Thymus (tissue), 11 donors: ENCODE measurements at regions not wholly inside any gene's neighbourhood (a gene's known extent, or its start where the extent isn't known, plus 50 kb on each side); places are given as distances from the start of the nearest gene placed in this dataset.
"Not testable (repeated sequence)": the region's sequence is repeated elsewhere in the genome, so short reads cannot be mapped to it uniquely, and the experiment has no call there.

ENCODE experiments used
- DNase-seq, 9 donors: peaks; one replicate each; pipeline ENCODE4 v3.0.0-alpha.2; 2013; ENCODE audit warnings: low spot score in 9 of 9, low read depth in 6 of 9, missing footprints in 1 of 9
- H3K27ac ChIP-seq, 2 donors: one replicate each; pipeline ENCODE4 v1.5.1; 2013; ENCODE audit warnings: control low read depth in 1 of 2, low read depth in 1 of 2, low read length in 1 of 2, mild to moderate bottlenecking in 1 of 2, moderate library complexity in 1 of 2
- H3K27me3 ChIP-seq, 2 donors: one replicate each; pipeline ENCODE4 v1.5.1; 2013; ENCODE audit warnings: low read length in 1 of 2; ENCODE audit not compliant: control insufficient read depth in 2 of 2, insufficient read depth in 1 of 2
- H3K36me3 ChIP-seq, 2 donors: one replicate each; pipeline ENCODE4 v1.5.1; 2013; ENCODE audit warnings: low read length in 1 of 2, mild to moderate bottlenecking in 1 of 2, moderate library complexity in 1 of 2; ENCODE audit not compliant: control insufficient read depth in 2 of 2, insufficient read depth in 2 of 2
- H3K4me1 ChIP-seq, 2 donors: one replicate each; pipeline ENCODE4 v1.5.1; 2013; ENCODE audit warnings: low read length in 2 of 2; ENCODE audit not compliant: control insufficient read depth in 2 of 2, insufficient read depth in 2 of 2
- H3K4me3 ChIP-seq, 2 donors: one replicate each; pipeline ENCODE4 v1.5.1; 2013; ENCODE audit warnings: low read length in 2 of 2, control low read depth in 1 of 2, mild to moderate bottlenecking in 1 of 2
- H3K9me3 ChIP-seq, 2 donors: one replicate each; pipeline ENCODE4 v1.5.1; 2013; ENCODE audit warnings: low read length in 1 of 2, mild to moderate bottlenecking in 1 of 2; ENCODE audit not compliant: control insufficient read depth in 2 of 2, insufficient read depth in 1 of 2
- WGBS: extraction: QIAGEN DNeasy Blood & Tissue Kit; methylation state at CpG from one replicate; pipeline ENCODE4 v1.1.7; 2013; 5-methylcytosine and 5-hydroxymethylcytosine counted together
- donor health status: healthy.

- no peaks in the 10 kb centered on the region for H3K9me3 ChIP-seq
- no peak overlapping the region for H3K4me3 ChIP-seq
- H3K4me1 ChIP-seq, result no peaks in the 10 kb centered on the region
- 96% methylated on average over 2 of the region's 2 CpGs for WGBS
- DNase-seq, result no peak
- H3K36me3 ChIP-seq, result no peaks in the 10 kb centered on the region
- no peak overlapping the region for H3K27ac ChIP-seq
- no peaks in the 10 kb centered on the region for H3K27me3 ChIP-seq
Observed at GRCh38 chr3:124325248-124325647, 333.3 kb upstream of the ROPN1 start.

- Histone ChIP-seq H3K27ac (no peak overlapping the region), H3K36me3 (no peaks in the 10 kb centered on the region), H3K9me3 (no peaks in the 10 kb centered on the region), H3K4me1 (no peaks in the 10 kb centered on the region), H3K27me3 (no peaks in the 10 kb centered on the region), H3K4me3 (no peak overlapping the region)
- WGBS, result 91% methylated on average over 2 of the region's 2 CpGs
- no peak for DNase-seq
Observed at GRCh38 chr3:124329723-124330122, 337.8 kb upstream of the ROPN1 start.

GRCh38 chr3:124333931-124334640, 342.2 kb upstream of the ROPN1 start:
- Histone ChIP-seq H3K4me3 (no peak overlapping the region), H3K4me1 (no peaks in the 10 kb centered on the region), H3K27me3 (no peaks in the 10 kb centered on the region), H3K36me3 (no peaks in the 10 kb centered on the region), H3K9me3 (no peaks in the 10 kb centered on the region), H3K27ac (no peak overlapping the region)
- 89% methylated on average over 14 of the region's 14 CpGs for WGBS
- DNase-seq, result no peak

DNA sequence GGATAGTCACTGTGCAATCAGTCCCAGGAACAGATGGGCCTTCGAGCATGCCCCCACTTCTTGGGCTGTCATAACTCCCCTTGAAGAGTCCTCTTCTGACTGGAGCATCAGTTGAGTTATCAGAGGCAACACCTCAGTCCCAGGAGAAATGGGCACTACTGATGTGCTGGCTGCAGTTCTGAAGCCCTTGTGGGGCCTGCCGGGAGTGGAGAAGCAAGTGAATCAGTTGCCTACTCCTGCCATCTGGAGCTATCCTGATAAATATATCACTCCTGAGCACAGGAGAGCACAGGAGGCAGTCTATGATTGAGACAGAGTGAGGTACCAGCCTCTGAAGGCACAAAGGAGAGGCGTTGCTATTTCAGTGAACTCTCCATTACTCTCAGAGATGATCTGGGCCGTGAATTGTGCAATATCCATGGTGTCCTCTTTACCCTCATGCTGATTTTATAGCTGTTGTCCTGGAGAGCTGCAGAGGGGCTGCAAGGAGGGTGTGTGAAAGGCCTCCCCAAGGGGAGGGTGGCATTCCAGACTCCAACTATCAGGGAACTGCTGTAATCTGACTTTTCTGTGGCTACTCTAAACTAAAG, 344.2 kb upstream of the ROPN1 start:
- no peak for DNase-seq

DNA sequence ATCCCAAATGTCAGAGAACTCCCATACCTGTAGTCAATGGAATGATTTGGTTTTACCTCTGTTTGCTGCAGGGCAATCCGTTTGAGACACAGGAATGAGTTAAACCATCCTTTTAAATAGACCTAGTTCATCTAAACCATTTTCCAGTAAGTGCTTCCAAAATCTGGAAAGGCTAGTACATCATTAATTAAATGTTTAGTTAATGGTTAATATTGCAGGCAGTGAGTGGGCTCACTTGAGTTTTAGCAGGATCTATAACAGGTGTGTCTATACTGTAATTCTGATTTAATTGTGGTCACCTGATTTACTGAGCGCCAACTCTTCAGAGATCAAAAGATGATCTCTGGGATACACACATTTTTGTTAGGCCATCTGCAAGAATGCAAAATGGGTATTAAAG, 353.9 kb upstream of the ROPN1 start:
- WGBS, result 89% methylated on average over 2 of the region's 2 CpGs
- Histone ChIP-seq H3K4me3 (no peak overlapping the region), H3K27ac (no peak overlapping the region), H3K27me3 (no peaks in the 10 kb centered on the region), H3K4me1 (no peaks in the 10 kb centered on the region), H3K36me3 (no peaks in the 10 kb centered on the region), H3K9me3 (no peaks in the 10 kb centered on the region)
- DNase-seq, result no peak

More for the DNA sequence above, 344.2 kb upstream of the ROPN1 start:
- Histone ChIP-seq H3K4me1 (no peaks in the 10 kb centered on the region), H3K27me3 (no peaks in the 10 kb centered on the region), H3K27ac (no peak overlapping the region), H3K36me3 (no peaks in the 10 kb centered on the region), H3K4me3 (no peak overlapping the region), H3K9me3 (no peaks in the 10 kb centered on the region)
- WGBS, result 89% methylated on average over 4 of the region's 4 CpGs

- Histone ChIP-seq H3K27ac (no peak overlapping the region), H3K36me3 (no peaks in the 10 kb centered on the region), H3K9me3 (no peaks in the 10 kb centered on the region), H3K27me3 (no peaks in the 10 kb centered on the region), H3K4me1 (no peaks in the 10 kb centered on the region), H3K4me3 (no peak overlapping the region)
- DNase-seq, result no peak
- 99% methylated on average over 4 of the region's 4 CpGs for WGBS
Observed at GRCh38 chr3:124346487-124346886, 354.6 kb upstream of the ROPN1 start.

- Histone ChIP-seq H3K27me3 (no peaks in the 10 kb centered on the region), H3K9me3 (no peaks in the 10 kb centered on the region), H3K4me1 (no peaks in the 10 kb centered on the region), H3K36me3 (no peaks in the 10 kb centered on the region), H3K4me3 (no peak overlapping the region), H3K27ac (no peak overlapping the region)
- no peak for DNase-seq
- WGBS, result 79% methylated on average over 2 of the region's 2 CpGs
Observed at GRCh38 chr3:124347418-124347817, 355.5 kb upstream of the ROPN1 start.

- not testable (repeated sequence) for H3K36me3 ChIP-seq, H3K4me3 ChIP-seq
- 93% methylated on average over 5 of the region's 5 CpGs for WGBS
Observed at GRCh38 chr3:124348555-124348954, 356.6 kb upstream of the ROPN1 start.

DNA sequence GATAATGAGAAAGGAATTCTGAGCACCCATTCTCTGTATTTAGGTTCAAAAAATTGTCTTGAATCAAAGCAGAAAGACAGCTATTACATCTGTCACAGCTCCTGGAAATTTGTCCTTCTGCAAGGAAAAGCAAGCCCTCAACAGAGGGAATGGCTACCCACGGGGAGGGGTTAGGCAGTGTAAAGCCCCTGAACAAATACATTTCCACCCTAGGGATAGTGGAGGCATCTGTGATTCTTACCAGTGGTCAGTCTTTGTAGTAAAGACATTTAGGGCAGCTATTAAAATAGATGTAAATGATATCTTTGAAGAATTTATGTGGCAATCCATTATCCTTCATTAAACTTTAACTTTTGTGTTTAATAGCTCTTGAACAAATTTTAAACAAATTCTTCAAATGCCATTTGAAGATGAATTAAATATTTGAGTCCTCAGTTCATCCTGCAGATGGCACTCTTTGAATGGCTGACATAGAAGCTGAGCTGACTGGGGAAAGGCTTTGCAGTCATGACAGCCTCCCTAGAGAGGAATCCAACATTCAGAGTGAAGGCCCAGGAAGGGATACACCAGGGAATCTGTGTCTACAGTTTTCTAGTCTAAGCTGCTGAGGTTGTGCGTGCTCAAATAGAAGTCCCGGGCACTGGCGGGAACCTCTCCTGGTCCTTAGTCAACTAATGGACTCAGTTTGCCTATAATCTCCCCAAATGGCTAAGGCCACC, 359.7 kb upstream of the ROPN1 start:
- no peak overlapping the region for H3K4me3 ChIP-seq
- H3K27me3 ChIP-seq, result no peaks in the 10 kb centered on the region
- H3K27ac ChIP-seq, result no peak overlapping the region
- 78% methylated on average over 4 of the region's 4 CpGs for WGBS
- DNase-seq, result no peak
- H3K4me1 ChIP-seq, result no peaks in the 10 kb centered on the region
- H3K9me3 ChIP-seq, result no peaks in the 10 kb centered on the region
- H3K36me3 ChIP-seq, result no peaks in the 10 kb centered on the region

More at GRCh38 chr3:124348555-124348954, 356.6 kb upstream of the ROPN1 start:
- not testable (repeated sequence) for H3K4me1 ChIP-seq, H3K27ac ChIP-seq, H3K9me3 ChIP-seq, DNase-seq, H3K27me3 ChIP-seq
